ENCODE measurements at regions not wholly inside any gene's neighbourhood (a gene's known extent, or its start where the extent isn't known, plus 50 kb on each side); places are given as distances from the start of the nearest gene placed in this dataset.
"Not testable (repeated sequence)": the region's sequence is repeated elsewhere in the genome, so short reads cannot be mapped to it uniquely, and the experiment has no call there.

GRCh38 chr16:63804126-63804525 lies 1317.7 kb downstream of the CDH11 start:
- H3K27me3 ChIP-seq (ENCODE audit: control insufficient read depth, insufficient read depth, low read length) = no peaks in the 10 kb centered on the region

GRCh38 chr16:63789603-63790002 lies 1332.3 kb downstream of the CDH11 start:
- no peaks in the 10 kb centered on the region for H3K9me3 ChIP-seq (ENCODE audit: control insufficient read depth, low read length)
- H3K27me3 ChIP-seq (ENCODE audit: control insufficient read depth, insufficient read depth, low read length) = no peaks in the 10 kb centered on the region
- H3K4me3 ChIP-seq (ENCODE audit: low read length) = no peak overlapping the region
- H3K9ac ChIP-seq (ENCODE audit: low read length) = no peak overlapping the region
- H3K36me3 ChIP-seq (ENCODE audit: control insufficient read depth, insufficient read depth, low read length) = no peaks in the 10 kb centered on the region
- no peaks in the 10 kb centered on the region for H3K4me1 ChIP-seq (ENCODE audit: control insufficient read depth, insufficient read depth, low read length)

More at GRCh38 chr16:63804126-63804525, 1317.7 kb downstream of the CDH11 start:
- no peaks in the 10 kb centered on the region for H3K9me3 ChIP-seq (ENCODE audit: control insufficient read depth, low read length)
- no peaks in the 10 kb centered on the region for H3K4me1 ChIP-seq (ENCODE audit: control insufficient read depth, insufficient read depth, low read length)
- no peak overlapping the region for H3K4me3 ChIP-seq (ENCODE audit: low read length)
- H3K36me3 ChIP-seq (ENCODE audit: control insufficient read depth, insufficient read depth, low read length) = no peaks in the 10 kb centered on the region
- no peak overlapping the region for H3K9ac ChIP-seq (ENCODE audit: low read length)

- Histone ChIP-seq H3K4me3 (ENCODE audit: low read length) (no peak overlapping the region), H3K9me3 (ENCODE audit: control insufficient read depth, low read length) (no peaks in the 10 kb centered on the region), H3K27me3 (ENCODE audit: control insufficient read depth, insufficient read depth, low read length) (no peaks in the 10 kb centered on the region), H3K36me3 (ENCODE audit: control insufficient read depth, insufficient read depth, low read length) (no peaks in the 10 kb centered on the region), H3K4me1 (ENCODE audit: control insufficient read depth, insufficient read depth, low read length) (no peaks in the 10 kb centered on the region), H3K9ac (ENCODE audit: low read length) (no peak overlapping the region)
Observed at GRCh38 chr16:63787014-63787413, 1334.8 kb downstream of the CDH11 start.

- no peaks in the 10 kb centered on the region for H3K36me3 ChIP-seq (ENCODE audit: control insufficient read depth, insufficient read depth, low read length)
- no peak overlapping the region for H3K4me3 ChIP-seq (ENCODE audit: low read length)
- no peaks in the 10 kb centered on the region for H3K27me3 ChIP-seq (ENCODE audit: control insufficient read depth, insufficient read depth, low read length)
- no peaks in the 10 kb centered on the region for H3K9me3 ChIP-seq (ENCODE audit: control insufficient read depth, low read length)
- H3K4me1 ChIP-seq (ENCODE audit: control insufficient read depth, insufficient read depth, low read length) = no peaks in the 10 kb centered on the region
- H3K9ac ChIP-seq (ENCODE audit: low read length) = no peak overlapping the region
Observed at GRCh38 chr16:63785170-63785569, 1336.7 kb downstream of the CDH11 start.

- Histone ChIP-seq H3K9me3 (ENCODE audit: control insufficient read depth, low read length) (no peaks in the 10 kb centered on the region), H3K36me3 (ENCODE audit: control insufficient read depth, insufficient read depth, low read length) (no peaks in the 10 kb centered on the region), H3K4me1 (ENCODE audit: control insufficient read depth, insufficient read depth, low read length) (no peaks in the 10 kb centered on the region), H3K27me3 (ENCODE audit: control insufficient read depth, insufficient read depth, low read length) (no peaks in the 10 kb centered on the region), H3K9ac (ENCODE audit: low read length) (no peak overlapping the region), H3K4me3 (ENCODE audit: low read length) (no peak overlapping the region)
Observed at GRCh38 chr16:63776437-63776836, 1345.4 kb downstream of the CDH11 start.

- H3K4me3 ChIP-seq (ENCODE audit: low read length) = no peak overlapping the region
- no peaks in the 10 kb centered on the region for H3K9me3 ChIP-seq (ENCODE audit: control insufficient read depth, low read length)
- no peak overlapping the region for H3K9ac ChIP-seq (ENCODE audit: low read length)
- H3K4me1 ChIP-seq (ENCODE audit: control insufficient read depth, insufficient read depth, low read length) = no peaks in the 10 kb centered on the region
- H3K27me3 ChIP-seq (ENCODE audit: control insufficient read depth, insufficient read depth, low read length) = no peaks in the 10 kb centered on the region
- no peaks in the 10 kb centered on the region for H3K36me3 ChIP-seq (ENCODE audit: control insufficient read depth, insufficient read depth, low read length)
Observed at GRCh38 chr16:63776034-63776433, 1345.8 kb downstream of the CDH11 start.

- Histone ChIP-seq H3K9ac (ENCODE audit: low read length) (no peak overlapping the region), H3K4me3 (ENCODE audit: low read length) (no peak overlapping the region), H3K9me3 (ENCODE audit: control insufficient read depth, low read length) (no peaks in the 10 kb centered on the region), H3K27me3 (ENCODE audit: control insufficient read depth, insufficient read depth, low read length) (no peaks in the 10 kb centered on the region), H3K36me3 (ENCODE audit: control insufficient read depth, insufficient read depth, low read length) (no peaks in the 10 kb centered on the region), H3K4me1 (ENCODE audit: control insufficient read depth, insufficient read depth, low read length) (no peaks in the 10 kb centered on the region)
Observed at GRCh38 chr16:63774302-63774701, 1347.6 kb downstream of the CDH11 start.

- Histone ChIP-seq H3K9ac (ENCODE audit: low read length) (no peak overlapping the region), H3K4me3 (ENCODE audit: low read length) (no peak overlapping the region), H3K9me3 (ENCODE audit: control insufficient read depth, low read length) (no peaks in the 10 kb centered on the region), H3K27me3 (ENCODE audit: control insufficient read depth, insufficient read depth, low read length) (no peaks in the 10 kb centered on the region), H3K36me3 (ENCODE audit: control insufficient read depth, insufficient read depth, low read length) (no peaks in the 10 kb centered on the region), H3K4me1 (ENCODE audit: control insufficient read depth, insufficient read depth, low read length) (no peaks in the 10 kb centered on the region)
Observed at GRCh38 chr16:63769211-63769610, 1352.7 kb downstream of the CDH11 start.

- not testable (repeated sequence) for H3K9ac ChIP-seq (ENCODE audit: low read length); H3K27me3 ChIP-seq (ENCODE audit: control insufficient read depth, insufficient read depth, low read length); H3K9me3 ChIP-seq (ENCODE audit: control insufficient read depth, low read length); H3K4me3 ChIP-seq (ENCODE audit: low read length); H3K4me1 ChIP-seq (ENCODE audit: control insufficient read depth, insufficient read depth, low read length); H3K36me3 ChIP-seq (ENCODE audit: control insufficient read depth, insufficient read depth, low read length)
Observed at GRCh38 chr16:63760246-63760645, 1361.6 kb downstream of the CDH11 start.

- H3K27me3 ChIP-seq (ENCODE audit: control insufficient read depth, insufficient read depth, low read length) = no peaks in the 10 kb centered on the region
- no peak overlapping the region for H3K4me3 ChIP-seq (ENCODE audit: low read length)
- H3K9me3 ChIP-seq (ENCODE audit: control insufficient read depth, low read length) = no peaks in the 10 kb centered on the region
- no peaks in the 10 kb centered on the region for H3K4me1 ChIP-seq (ENCODE audit: control insufficient read depth, insufficient read depth, low read length)
- no peaks in the 10 kb centered on the region for H3K36me3 ChIP-seq (ENCODE audit: control insufficient read depth, insufficient read depth, low read length)
- H3K9ac ChIP-seq (ENCODE audit: low read length) = no peak overlapping the region
Observed at GRCh38 chr16:63752347-63752746, 1369.5 kb downstream of the CDH11 start.

GRCh38 chr16:63749276-63749675 lies 1372.6 kb downstream of the CDH11 start:
- Histone ChIP-seq H3K4me3 (ENCODE audit: low read length) (no peak overlapping the region), H3K9ac (ENCODE audit: low read length) (no peak overlapping the region), H3K9me3 (ENCODE audit: control insufficient read depth, low read length) (no peaks in the 10 kb centered on the region), H3K4me1 (ENCODE audit: control insufficient read depth, insufficient read depth, low read length) (no peaks in the 10 kb centered on the region), H3K36me3 (ENCODE audit: control insufficient read depth, insufficient read depth, low read length) (no peaks in the 10 kb centered on the region), H3K27me3 (ENCODE audit: control insufficient read depth, insufficient read depth, low read length) (no peaks in the 10 kb centered on the region)

GRCh38 chr16:63745456-63745855 lies 1376.4 kb downstream of the CDH11 start:
- no peaks in the 10 kb centered on the region for H3K4me1 ChIP-seq (ENCODE audit: control insufficient read depth, insufficient read depth, low read length)
- no peak overlapping the region for H3K4me3 ChIP-seq (ENCODE audit: low read length)
- no peaks in the 10 kb centered on the region for H3K27me3 ChIP-seq (ENCODE audit: control insufficient read depth, insufficient read depth, low read length)
- no peak overlapping the region for H3K9ac ChIP-seq (ENCODE audit: low read length)
- no peaks in the 10 kb centered on the region for H3K9me3 ChIP-seq (ENCODE audit: control insufficient read depth, low read length)
- no peaks in the 10 kb centered on the region for H3K36me3 ChIP-seq (ENCODE audit: control insufficient read depth, insufficient read depth, low read length)

GRCh38 chr16:63744077-63744874 lies 1377.6 kb downstream of the CDH11 start:
- no peaks in the 10 kb centered on the region for H3K36me3 ChIP-seq (ENCODE audit: control insufficient read depth, insufficient read depth, low read length)
- no peak overlapping the region for H3K4me3 ChIP-seq (ENCODE audit: low read length)
- H3K27me3 ChIP-seq (ENCODE audit: control insufficient read depth, insufficient read depth, low read length) = no peaks in the 10 kb centered on the region
- no peaks in the 10 kb centered on the region for H3K4me1 ChIP-seq (ENCODE audit: control insufficient read depth, insufficient read depth, low read length)
- no peaks in the 10 kb centered on the region for H3K9me3 ChIP-seq (ENCODE audit: control insufficient read depth, low read length)
- no peak overlapping the region for H3K9ac ChIP-seq (ENCODE audit: low read length)

Measured in mucosa of stomach (tissue), 1 donor.